RWPE2 (cell line): ENCODE measurements at regions not wholly inside any gene's neighbourhood (a gene's known extent, or its start where the extent isn't known, plus 50 kb on each side); places are given as distances from the start of the nearest gene placed in this dataset.

Source experiments
- ATAC-seq: fragments of 200-7000 bp; cut with Tn5 transposase; 3 replicates; pipeline ENCODE4 v1.9.1; 2021; ENCODE audit warnings: low read depth
- DNase-seq: peaks from one replicate; pipeline ENCODE4 v3.0.0-alpha.2; 2020; ENCODE audit warnings: low spot score
- H3K27ac ChIP-seq: fragments of 450-650 bp; 2 replicates; pipeline ENCODE4 v1.5.1; 2017; ENCODE audit warnings: mild to moderate bottlenecking; ENCODE audit not compliant: poor library complexity, severe bottlenecking
- H3K27me3 ChIP-seq: fragments of 250-450 bp; sonication (Bioruptor Pico); 2 replicates; pipeline ENCODE4 v1.5.1; 2021; ENCODE audit warnings: mild to moderate bottlenecking, moderate library complexity; ENCODE audit not compliant: insufficient read depth, poor library complexity, severe bottlenecking
- H3K36me3 ChIP-seq: fragments of 250-450 bp; sonication (Bioruptor Pico); 2 replicates; pipeline ENCODE4 v1.5.1; 2020; ENCODE audit warnings: low read depth, mild to moderate bottlenecking, moderate library complexity
- H3K4me1 ChIP-seq: fragments of 250-450 bp; sonication (Bioruptor Pico); 2 replicates; pipeline ENCODE4 v1.5.1; 2021; ENCODE audit warnings: mild to moderate bottlenecking, moderate library complexity; ENCODE audit not compliant: insufficient read depth, poor library complexity, severe bottlenecking
- H3K4me3 ChIP-seq: fragments of 250-450 bp; sonication (Bioruptor Pico); 2 replicates; pipeline ENCODE4 v1.5.1; 2021; ENCODE audit warnings: mild to moderate bottlenecking, moderate library complexity; ENCODE audit not compliant: severe bottlenecking
- H3K9me3 ChIP-seq: fragments of 250-450 bp; sonication (Bioruptor Pico); 2 replicates; pipeline ENCODE4 v1.5.1; 2021; ENCODE audit warnings: mild to moderate bottlenecking, moderate library complexity; ENCODE audit not compliant: severe bottlenecking
- CTCF ChIP-seq: fragments of 450-650 bp; IDR thresholded peaks from one replicate; pipeline ENCODE4 v1.5.1; 2017; ENCODE audit warnings: mild to moderate bottlenecking, moderate library complexity; ENCODE audit not compliant: poor library complexity, severe bottlenecking

- no peaks in the 10 kb centered on the region for H3K9me3 ChIP-seq
- DNase-seq, result no peak
- no peaks in the 10 kb centered on the region for H3K4me1 ChIP-seq
- H3K27me3 ChIP-seq, result peaks cover 6% of the 10 kb centered on the region
- H3K27ac ChIP-seq, result no peak overlapping the region
- ATAC-seq, result no peak
- no peak for TF ChIP-seq CTCF
- no peak overlapping the region for H3K4me3 ChIP-seq
- no peaks in the 10 kb centered on the region for H3K36me3 ChIP-seq
Measured at GRCh38 chr14:101451166-101451565, 110.1 kb upstream of the DIO3 start.

- Histone ChIP-seq H3K36me3 (no peaks in the 10 kb centered on the region), H3K27me3 (peaks cover 22% of the 10 kb centered on the region), H3K4me1 (no peaks in the 10 kb centered on the region), H3K27ac (no peak overlapping the region), H3K4me3 (no peak overlapping the region), H3K9me3 (no peaks in the 10 kb centered on the region)
- DNase-seq (no peak), ATAC-seq (no peak)
- TF ChIP-seq CTCF, result no peak
Measured at GRCh38 chr14:101453225-101453624, 108.1 kb upstream of the DIO3 start.

GRCh38 chr14:101454229-101454628, 107.1 kb upstream of the DIO3 start:
- no peak overlapping the region for H3K27ac ChIP-seq
- TF ChIP-seq CTCF, result no peak
- DNase-seq, result no peak
- no peak for ATAC-seq
- no peak overlapping the region for H3K4me3 ChIP-seq
- H3K9me3 ChIP-seq, result no peaks in the 10 kb centered on the region
- no peaks in the 10 kb centered on the region for H3K36me3 ChIP-seq
- H3K27me3 ChIP-seq, result peaks cover 29% of the 10 kb centered on the region
- no peaks in the 10 kb centered on the region for H3K4me1 ChIP-seq

GRCh38 chr14:101456246-101457175, 104.8 kb upstream of the DIO3 start:
- no peak overlapping the region for H3K27ac ChIP-seq
- H3K4me3 ChIP-seq, result no peak overlapping the region
- H3K36me3 ChIP-seq, result no peaks in the 10 kb centered on the region
- no peaks in the 10 kb centered on the region for H3K4me1 ChIP-seq
- H3K27me3 ChIP-seq, result peaks cover 33% of the 10 kb centered on the region
- TF ChIP-seq CTCF, result no peak
- ATAC-seq (no peak), DNase-seq (no peak)
- H3K9me3 ChIP-seq, result no peaks in the 10 kb centered on the region
